ENCODE measurements at regions not wholly inside any gene's neighbourhood (a gene's known extent, or its start where the extent isn't known, plus 50 kb on each side); places are given as distances from the start of the nearest gene placed in this dataset.

- WGBS, 2 experiments (ENCODE audit: low coverage in 1 of 2, low lambda C conversion rate in 2 of 2, missing lambda C conversion rate in 2 of 2) = 37 to 39% methylated on average over 6 of the region's 6 CpGs
- Histone ChIP-seq H3K9me2 (ENCODE audit: insufficient read depth) (no peaks in the 10 kb centered on the region), H3K36me3 (ENCODE audit: low read depth) (no peaks in the 10 kb centered on the region), H3K9ac (no peak overlapping the region), H3K4me2 (ENCODE audit: unreplicated experiment) (peak overlapping the region; percentile 28), H4K20me1 (ENCODE audit: insufficient read depth) (no peaks in the 10 kb centered on the region), H3K9me3 (ENCODE audit: low read depth) (no peaks in the 10 kb centered on the region), H3K79me2 (ENCODE audit: insufficient read depth) (no peaks in the 10 kb centered on the region), H3F3A (ENCODE audit: insufficient read depth) (peaks cover 15% of the 10 kb centered on the region; the same call in 1 of the 2 replicates), H3K27me3 (replicated peaks; ENCODE audit: insufficient read depth) (no peaks in the 10 kb centered on the region), H3K4me3 (no peak overlapping the region), H3K27ac (no peak overlapping the region), H2AFZ (no peak overlapping the region), H3K4me1 (ENCODE audit: insufficient read depth) (peaks cover 24% of the 10 kb centered on the region)
- peak; percentile 18 for DNase-seq
- TF ChIP-seq EZH2phosphoT487 (IDR thresholded peaks at IDR 0.05; ENCODE audit: insufficient read depth, low read depth) = no peak
- TF ChIP-seq EZH2 (IDR thresholded peaks at IDR 0.05; ENCODE audit: insufficient read depth, poor library complexity, severe bottlenecking) = no peak
- in situ Hi-C loops (cut with MboI) = no loop called here
Observed at GRCh38 chr4:83207497-83208101, 77.0 kb downstream of the COQ2 start.

GRCh38 chr4:83205760-83206159, 78.8 kb downstream of the COQ2 start:
- Histone ChIP-seq H2AFZ (no peak overlapping the region), H3K27ac (no peak overlapping the region), H3K79me2 (ENCODE audit: insufficient read depth) (no peaks in the 10 kb centered on the region), H3K9me2 (ENCODE audit: insufficient read depth) (no peaks in the 10 kb centered on the region), H3F3A (ENCODE audit: insufficient read depth) (peaks cover 15% of the 10 kb centered on the region; the same call in 1 of the 2 replicates), H3K36me3 (ENCODE audit: low read depth) (no peaks in the 10 kb centered on the region), H3K4me1 (ENCODE audit: insufficient read depth) (peaks cover 24% of the 10 kb centered on the region), H3K4me2 (ENCODE audit: unreplicated experiment) (no peak overlapping the region), H4K20me1 (ENCODE audit: insufficient read depth) (no peaks in the 10 kb centered on the region), H3K9me3 (ENCODE audit: low read depth) (no peaks in the 10 kb centered on the region), H3K27me3 (replicated peaks; ENCODE audit: insufficient read depth) (no peaks in the 10 kb centered on the region), H3K4me3 (no peak overlapping the region), H3K9ac (no peak overlapping the region)
- in situ Hi-C loops (cut with MboI) = no loop called here
- no peak for DNase-seq
- no peak for TF ChIP-seq EZH2 (IDR thresholded peaks at IDR 0.05; ENCODE audit: insufficient read depth, poor library complexity, severe bottlenecking)
- TF ChIP-seq EZH2phosphoT487 (IDR thresholded peaks at IDR 0.05; ENCODE audit: insufficient read depth, low read depth) = no peak
- WGBS, 2 experiments (ENCODE audit: low coverage in 1 of 2, low lambda C conversion rate in 2 of 2, missing lambda C conversion rate in 2 of 2) = 43 to 48% methylated on average over 2 of the region's 2 CpGs

GRCh38 chr4:83204731-83205130, 79.9 kb downstream of the COQ2 start:
- TF ChIP-seq EZH2 (IDR thresholded peaks at IDR 0.05; ENCODE audit: insufficient read depth, poor library complexity, severe bottlenecking) (no peak), EZH2phosphoT487 (IDR thresholded peaks at IDR 0.05; ENCODE audit: insufficient read depth, low read depth) (no peak)
- H3K4me1 ChIP-seq (ENCODE audit: insufficient read depth) = peaks cover 24% of the 10 kb centered on the region
- WGBS, 2 experiments (ENCODE audit: low coverage in 1 of 2, low lambda C conversion rate in 2 of 2, missing lambda C conversion rate in 2 of 2) = 11 to 17% methylated on average over 3 of the region's 3 CpGs

GRCh38 chr4:83201761-83202160, 82.8 kb downstream of the COQ2 start:
- Histone ChIP-seq H3K27me3 (replicated peaks; ENCODE audit: insufficient read depth) (no peaks in the 10 kb centered on the region), H3K4me1 (ENCODE audit: insufficient read depth) (no peaks in the 10 kb centered on the region), H3K9ac (no peak overlapping the region), H3K4me3 (no peak overlapping the region), H3K36me3 (ENCODE audit: low read depth) (no peaks in the 10 kb centered on the region), H3K9me2 (ENCODE audit: insufficient read depth) (no peaks in the 10 kb centered on the region), H3F3A (ENCODE audit: insufficient read depth) (no peaks in the 10 kb centered on the region), H4K20me1 (ENCODE audit: insufficient read depth) (no peaks in the 10 kb centered on the region), H3K27ac (no peak overlapping the region), H3K79me2 (ENCODE audit: insufficient read depth) (no peaks in the 10 kb centered on the region), H3K9me3 (ENCODE audit: low read depth) (no peaks in the 10 kb centered on the region), H3K4me2 (ENCODE audit: unreplicated experiment) (no peak overlapping the region), H2AFZ (no peak overlapping the region)
- in situ Hi-C loops (cut with MboI) = no loop called here
- no peak for DNase-seq
- no peak for TF ChIP-seq EZH2phosphoT487 (IDR thresholded peaks at IDR 0.05; ENCODE audit: insufficient read depth, low read depth)
- no peak for TF ChIP-seq EZH2 (IDR thresholded peaks at IDR 0.05; ENCODE audit: insufficient read depth, poor library complexity, severe bottlenecking)
- 68 to 70% methylated on average over 4 of the region's 4 CpGs for WGBS, 2 experiments (ENCODE audit: low coverage in 1 of 2, low lambda C conversion rate in 2 of 2, missing lambda C conversion rate in 2 of 2)

More at GRCh38 chr4:83204731-83205130, 79.9 kb downstream of the COQ2 start:
- Histone ChIP-seq H3K36me3 (ENCODE audit: low read depth) (no peaks in the 10 kb centered on the region), H2AFZ (no peak overlapping the region), H3K27me3 (replicated peaks; ENCODE audit: insufficient read depth) (no peaks in the 10 kb centered on the region), H3K79me2 (ENCODE audit: insufficient read depth) (no peaks in the 10 kb centered on the region), H3K9me2 (ENCODE audit: insufficient read depth) (no peaks in the 10 kb centered on the region), H3F3A (ENCODE audit: insufficient read depth) (peaks cover 15% of the 10 kb centered on the region; the same call in 1 of the 2 replicates), H3K9me3 (ENCODE audit: low read depth) (no peaks in the 10 kb centered on the region), H3K27ac (no peak overlapping the region), H3K4me2 (ENCODE audit: unreplicated experiment) (no peak overlapping the region), H3K9ac (no peak overlapping the region), H4K20me1 (ENCODE audit: insufficient read depth) (no peaks in the 10 kb centered on the region), H3K4me3 (no peak overlapping the region)
- in situ Hi-C loops (cut with MboI) = no loop called here
- no peak for DNase-seq
